RWPE1 (cell line): ENCODE measurements at regions not wholly inside any gene's neighbourhood (a gene's known extent, or its start where the extent isn't known, plus 50 kb on each side); places are given as distances from the start of the nearest gene placed in this dataset.

ENCODE experiments used
- CTCF ChIA-PET: fragments of 350-600 bp; sonication (Branson Sonifier 250); formaldehyde crosslinking; extraction: SDS; loops from one replicate; lab custom pipeline; 2021; lab: Yijun Ruan, JAX
- POLR2A ChIA-PET: fragments of 400-600 bp; formaldehyde crosslinking; extraction: SDS; loops from one replicate; lab custom pipeline; 2020; ENCODE audit warnings: antibody characterized with exemption; ENCODE audit not compliant: low non-redundant PET; lab: Yijun Ruan, JAX
- DNase-seq: peaks from one replicate; pipeline ENCODE4 v3.0.0; 2012; ENCODE audit warnings: low spot score
- H3K27ac ChIP-seq: fragments of 450-650 bp; 2 replicates; pipeline ENCODE4 v1.5.1; 2017
- TF ChIP-seq, protein P1 (sequence below): fragments of 450-650 bp; conservative IDR thresholded peaks from 2 replicates; pipeline ENCODE4 v1.5.1; 2017; ENCODE audit warnings: low read depth, mild to moderate bottlenecking

DNA sequence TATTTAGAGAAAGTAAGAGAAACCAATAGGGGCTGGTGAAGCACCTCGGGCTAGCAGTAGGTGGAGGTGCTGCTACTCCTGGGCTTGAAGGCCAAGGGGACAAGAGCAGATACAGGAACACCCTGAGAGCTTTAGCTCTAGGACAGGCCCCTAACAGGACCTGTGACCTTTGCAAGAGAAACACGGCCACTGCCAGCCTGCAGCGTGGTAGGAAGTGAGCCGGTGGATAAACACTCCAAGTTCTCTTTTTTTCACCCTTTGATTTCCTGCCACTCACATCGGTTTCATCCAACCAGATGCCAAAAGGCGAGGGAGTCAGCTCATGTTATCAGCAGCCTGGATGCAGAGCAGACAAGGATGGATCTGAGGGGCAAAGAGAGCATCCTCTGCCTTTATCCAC is 66.8 kb upstream of the SPRED2 start:
- H3K27ac ChIP-seq = no peak overlapping the region
- ChIA-PET CTCF (no interaction called here), POLR2A (no interaction called here)
- TF ChIP-seq, protein P1, sequence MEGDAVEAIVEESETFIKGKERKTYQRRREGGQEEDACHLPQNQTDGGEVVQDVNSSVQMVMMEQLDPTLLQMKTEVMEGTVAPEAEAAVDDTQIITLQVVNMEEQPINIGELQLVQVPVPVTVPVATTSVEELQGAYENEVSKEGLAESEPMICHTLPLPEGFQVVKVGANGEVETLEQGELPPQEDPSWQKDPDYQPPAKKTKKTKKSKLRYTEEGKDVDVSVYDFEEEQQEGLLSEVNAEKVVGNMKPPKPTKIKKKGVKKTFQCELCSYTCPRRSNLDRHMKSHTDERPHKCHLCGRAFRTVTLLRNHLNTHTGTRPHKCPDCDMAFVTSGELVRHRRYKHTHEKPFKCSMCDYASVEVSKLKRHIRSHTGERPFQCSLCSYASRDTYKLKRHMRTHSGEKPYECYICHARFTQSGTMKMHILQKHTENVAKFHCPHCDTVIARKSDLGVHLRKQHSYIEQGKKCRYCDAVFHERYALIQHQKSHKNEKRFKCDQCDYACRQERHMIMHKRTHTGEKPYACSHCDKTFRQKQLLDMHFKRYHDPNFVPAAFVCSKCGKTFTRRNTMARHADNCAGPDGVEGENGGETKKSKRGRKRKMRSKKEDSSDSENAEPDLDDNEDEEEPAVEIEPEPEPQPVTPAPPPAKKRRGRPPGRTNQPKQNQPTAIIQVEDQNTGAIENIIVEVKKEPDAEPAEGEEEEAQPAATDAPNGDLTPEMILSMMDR = no peak
- no peak for DNase-seq

GRCh38 chr2:65498396-65498795 is 66.0 kb upstream of the SPRED2 start:
- ChIA-PET CTCF (no interaction called here), POLR2A (no interaction called here)
- DNase-seq = no peak
- TF ChIP-seq, protein P1 = no peak
- H3K27ac ChIP-seq = no peak overlapping the region

DNA sequence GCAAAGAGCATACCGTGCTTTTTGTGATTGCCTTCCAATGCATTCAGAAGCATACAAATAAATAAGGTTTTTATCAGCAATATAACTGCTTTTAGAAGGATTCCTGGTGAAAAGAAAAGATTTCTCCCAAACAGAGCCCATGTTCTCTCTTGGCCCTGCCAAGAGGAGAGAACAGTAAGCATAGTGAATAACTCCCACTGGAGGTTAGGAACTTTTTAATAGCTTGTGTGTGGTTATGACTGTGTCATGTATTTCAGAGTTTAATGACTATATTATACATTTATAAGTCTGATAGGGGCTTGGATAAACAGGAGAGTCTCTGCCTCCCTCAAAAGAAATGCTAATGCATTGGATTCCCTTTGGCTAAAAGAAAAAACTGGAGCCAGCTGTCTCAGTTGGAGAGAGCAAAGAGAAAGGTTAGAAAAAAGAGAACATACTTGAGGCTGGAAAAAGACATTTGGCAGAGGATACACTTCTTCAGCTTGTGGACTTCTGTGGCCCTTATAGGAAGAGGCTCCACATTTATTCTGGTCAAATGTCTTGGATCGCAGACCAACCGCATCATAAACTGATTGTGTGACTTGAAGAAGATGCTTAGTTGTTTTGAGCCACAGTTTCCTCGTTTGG is 63.0 kb upstream of the SPRED2 start:
- CTCF ChIA-PET = interaction anchor here (0.6 kb wide), 1 partner anchor 52 kb away, joined by 3 read pairs; no protein-coding TSS in a partner anchor
- TF ChIP-seq, protein P1 = no peak
- no peak for DNase-seq
- H3K27ac ChIP-seq = no peak overlapping the region
- POLR2A ChIA-PET = no interaction called here

DNA sequence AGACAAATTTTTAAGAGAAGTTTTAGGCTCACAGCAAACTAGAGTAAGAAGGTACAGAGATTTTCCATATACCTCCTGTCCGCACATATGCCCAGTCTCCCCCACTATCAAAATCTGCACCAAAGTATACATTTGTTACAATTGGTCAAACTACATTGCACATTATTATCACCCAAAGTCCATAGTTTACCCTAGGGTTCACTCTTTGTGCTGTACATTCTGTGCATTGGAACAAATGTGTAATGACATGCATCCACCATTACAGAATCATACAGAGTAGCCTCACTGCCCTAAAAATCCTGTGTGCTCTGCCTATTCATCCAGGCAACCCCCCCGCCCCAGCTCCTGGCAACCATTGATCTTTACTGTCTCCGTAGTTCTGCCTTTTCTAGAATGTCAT is 61.7 kb upstream of the SPRED2 start:
- no peak for DNase-seq
- CTCF ChIA-PET = no interaction called here
- H3K27ac ChIP-seq = no peak overlapping the region
- POLR2A ChIA-PET = no interaction called here
- TF ChIP-seq, protein P1 = no peak

DNA sequence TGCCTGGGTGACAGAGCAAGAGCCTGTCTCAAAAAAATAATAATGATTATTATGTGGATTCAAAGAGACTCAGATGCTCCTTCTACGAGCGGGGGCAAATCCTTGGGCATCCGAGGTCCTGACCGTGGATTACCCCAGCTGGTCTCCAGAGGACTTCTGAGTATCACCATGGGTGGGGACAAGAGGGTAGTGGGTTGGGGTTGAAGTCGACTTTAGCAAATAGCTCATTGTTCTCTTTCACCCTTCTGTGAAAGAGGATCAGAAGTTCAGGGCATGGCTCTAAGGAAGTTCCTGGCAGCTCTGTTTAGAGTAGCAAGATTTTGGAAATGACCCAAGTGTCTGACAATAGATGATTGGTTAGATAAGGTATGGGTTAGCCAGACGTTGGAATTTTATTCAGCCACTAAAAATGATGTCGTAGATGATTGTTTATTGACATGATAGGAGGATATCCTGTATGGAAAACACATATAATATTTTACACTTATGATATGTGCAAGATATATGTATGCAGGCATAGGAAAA is 59.0 kb upstream of the SPRED2 start:
- DNase-seq = no peak
- ChIA-PET POLR2A (no interaction called here), CTCF (interaction anchor here (0.6 kb wide), 2 partner anchors 18 to 172 kb away, joined by 5 read pairs; no protein-coding TSS in a partner anchor)
- TF ChIP-seq, protein P1 = no peak
- H3K27ac ChIP-seq = no peak overlapping the region

- H3K27ac ChIP-seq = no peak overlapping the region
- POLR2A ChIA-PET = no interaction called here
- TF ChIP-seq, protein P1 = no peak
- no peak for DNase-seq
- CTCF ChIA-PET = no interaction called here
Measured at GRCh38 chr2:65490222-65490621, 57.8 kb upstream of the SPRED2 start.
